ENCODE measurements at regions not wholly inside any gene's neighbourhood (a gene's known extent, or its start where the extent isn't known, plus 50 kb on each side); places are given as distances from the start of the nearest gene placed in this dataset.

DNA sequence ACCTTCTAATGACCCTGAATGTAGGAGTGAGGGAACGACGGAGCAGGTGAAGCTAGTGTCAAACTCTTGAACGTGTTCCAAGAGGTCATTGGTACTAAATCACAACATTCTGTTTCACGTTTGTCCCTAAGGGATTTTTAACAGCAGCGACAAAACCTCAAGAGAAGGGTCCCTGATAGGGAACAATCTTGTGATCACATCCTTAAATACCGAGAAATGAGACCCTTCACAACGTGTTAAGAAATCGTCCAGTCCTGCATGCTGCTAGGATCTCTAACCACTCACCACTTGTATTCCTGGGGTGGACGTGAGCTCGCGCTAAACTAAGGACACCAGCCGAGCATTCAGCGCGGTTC is 134.1 kb upstream of the KRAS start:
- TF ChIP-seq, protein P1, sequence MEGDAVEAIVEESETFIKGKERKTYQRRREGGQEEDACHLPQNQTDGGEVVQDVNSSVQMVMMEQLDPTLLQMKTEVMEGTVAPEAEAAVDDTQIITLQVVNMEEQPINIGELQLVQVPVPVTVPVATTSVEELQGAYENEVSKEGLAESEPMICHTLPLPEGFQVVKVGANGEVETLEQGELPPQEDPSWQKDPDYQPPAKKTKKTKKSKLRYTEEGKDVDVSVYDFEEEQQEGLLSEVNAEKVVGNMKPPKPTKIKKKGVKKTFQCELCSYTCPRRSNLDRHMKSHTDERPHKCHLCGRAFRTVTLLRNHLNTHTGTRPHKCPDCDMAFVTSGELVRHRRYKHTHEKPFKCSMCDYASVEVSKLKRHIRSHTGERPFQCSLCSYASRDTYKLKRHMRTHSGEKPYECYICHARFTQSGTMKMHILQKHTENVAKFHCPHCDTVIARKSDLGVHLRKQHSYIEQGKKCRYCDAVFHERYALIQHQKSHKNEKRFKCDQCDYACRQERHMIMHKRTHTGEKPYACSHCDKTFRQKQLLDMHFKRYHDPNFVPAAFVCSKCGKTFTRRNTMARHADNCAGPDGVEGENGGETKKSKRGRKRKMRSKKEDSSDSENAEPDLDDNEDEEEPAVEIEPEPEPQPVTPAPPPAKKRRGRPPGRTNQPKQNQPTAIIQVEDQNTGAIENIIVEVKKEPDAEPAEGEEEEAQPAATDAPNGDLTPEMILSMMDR (IDR thresholded peaks at IDR 0.05), result no peak
- TF ChIP-seq EP300 (IDR thresholded peaks at IDR 0.05) (no peak), POLR2A (IDR thresholded peaks at IDR 0.05) (peak; percentile 7)

Measured in ovary (tissue), 3 donors.